HG03520 (cell line): ENCODE measurements at regions not wholly inside any gene's neighbourhood (a gene's known extent, or its start where the extent isn't known, plus 50 kb on each side); places are given as distances from the start of the nearest gene placed in this dataset.
A peak's percentile ranks its signal among the peaks of the same experiment; 100 is the strongest.

Source experiments
- ATAC-seq: cut with Tn5 transposase; IDR thresholded peaks from one replicate; pipeline ENCODE4 v1.9.1; 2021; ENCODE audit warnings: mild to moderate bottlenecking, moderate library complexity; ENCODE audit not compliant: unreplicated experiment

GRCh38 chr18:44046376-44046975 is 634.2 kb upstream of the SETBP1 start:
- ATAC-seq = no peak

- ATAC-seq = no peak
Observed at GRCh38 chr18:44047585-44047984, 633.1 kb upstream of the SETBP1 start.

GRCh38 chr18:44048435-44048834 is 632.3 kb upstream of the SETBP1 start:
- ATAC-seq = no peak

GRCh38 chr18:44048846-44049245 is 631.8 kb upstream of the SETBP1 start:
- no peak for ATAC-seq

- no peak for ATAC-seq
Observed at GRCh38 chr18:44051026-44051425, 629.7 kb upstream of the SETBP1 start.

GRCh38 chr18:44054514-44054913 is 626.2 kb upstream of the SETBP1 start:
- no peak for ATAC-seq

- ATAC-seq = no peak
Observed at GRCh38 chr18:44060197-44060596, 620.5 kb upstream of the SETBP1 start.

GRCh38 chr18:44061438-44061837 is 619.2 kb upstream of the SETBP1 start:
- no peak for ATAC-seq

GRCh38 chr18:44062345-44062744 is 618.3 kb upstream of the SETBP1 start:
- ATAC-seq = no peak

- no peak for ATAC-seq
Observed at GRCh38 chr18:44065206-44065605, 615.5 kb upstream of the SETBP1 start.

GRCh38 chr18:44066541-44066940 is 614.1 kb upstream of the SETBP1 start:
- no peak for ATAC-seq

- ATAC-seq = no peak
Observed at GRCh38 chr18:44067186-44067585, 613.5 kb upstream of the SETBP1 start.

GRCh38 chr18:44075038-44075437 is 605.6 kb upstream of the SETBP1 start:
- no peak for ATAC-seq

- ATAC-seq = no peak
Observed at GRCh38 chr18:44079606-44080005, 601.1 kb upstream of the SETBP1 start.

GRCh38 chr18:44080054-44080453 is 600.6 kb upstream of the SETBP1 start:
- no peak for ATAC-seq

- no peak for ATAC-seq
Observed at GRCh38 chr18:44089732-44090131, 591.0 kb upstream of the SETBP1 start.

GRCh38 chr18:44090453-44090852 is 590.2 kb upstream of the SETBP1 start:
- ATAC-seq = no peak

- ATAC-seq = no peak
Observed at GRCh38 chr18:44093253-44093652, 587.4 kb upstream of the SETBP1 start.

GRCh38 chr18:44096016-44096415 is 584.7 kb upstream of the SETBP1 start:
- ATAC-seq = no peak

GRCh38 chr18:44098551-44099098 is 582.1 kb upstream of the SETBP1 start:
- ATAC-seq = peak; percentile 60

GRCh38 chr18:44107187-44107586 is 573.5 kb upstream of the SETBP1 start:
- ATAC-seq = no peak

GRCh38 chr18:44111337-44111736 is 569.4 kb upstream of the SETBP1 start:
- no peak for ATAC-seq

GRCh38 chr18:44117821-44118220 is 562.9 kb upstream of the SETBP1 start:
- no peak for ATAC-seq
